Mammary epithelial cell (primary cell): ENCODE measurements at regions not wholly inside any gene's neighbourhood (a gene's known extent, or its start where the extent isn't known, plus 50 kb on each side); places are given as distances from the start of the nearest gene placed in this dataset.

Source experiments
- EZH2 ChIP-seq: IDR thresholded peaks from 2 replicates; pipeline ENCODE4 v1.6.1; 2012; ENCODE audit warnings: low read length, inconsistent platforms, borderline replicate concordance
- TF ChIP-seq, protein P1 (sequence below), 2 donors: IDR thresholded peaks in 1 of 2; conservative IDR thresholded peaks in 1 of 2; 2 replicates each; pipeline ENCODE4 v1.5.1; 2011 to 2012; ENCODE audit warnings: inconsistent platforms in 2 of 2, low read length in 2 of 2, mild to moderate bottlenecking in 2 of 2, control low read depth in 1 of 2, low read depth in 1 of 2; ENCODE audit not compliant: insufficient read depth in 1 of 2; ENCODE audit errors: extremely low read depth in 1 of 2

DNA sequence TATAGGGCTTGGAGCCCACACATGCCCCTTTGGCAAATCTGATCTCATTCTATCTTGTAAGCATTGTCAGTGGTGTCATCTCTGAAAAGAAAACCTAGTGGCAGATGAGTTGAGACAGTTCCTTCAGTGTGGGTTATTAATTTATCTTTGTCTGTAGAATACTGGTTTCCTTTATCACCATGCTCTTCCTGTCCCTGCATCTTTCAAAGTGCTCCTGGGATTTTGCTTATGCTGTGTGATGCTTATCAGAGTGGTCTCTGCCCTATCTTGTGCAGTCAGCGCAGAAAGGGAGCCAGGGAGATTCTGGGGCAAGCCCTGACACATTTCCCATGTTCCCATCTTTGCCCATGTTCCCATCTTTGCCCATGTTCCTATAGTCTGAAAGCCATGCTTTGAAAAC lies 402.9 kb downstream of the RWDD3 start:
- TF ChIP-seq, protein P1, sequence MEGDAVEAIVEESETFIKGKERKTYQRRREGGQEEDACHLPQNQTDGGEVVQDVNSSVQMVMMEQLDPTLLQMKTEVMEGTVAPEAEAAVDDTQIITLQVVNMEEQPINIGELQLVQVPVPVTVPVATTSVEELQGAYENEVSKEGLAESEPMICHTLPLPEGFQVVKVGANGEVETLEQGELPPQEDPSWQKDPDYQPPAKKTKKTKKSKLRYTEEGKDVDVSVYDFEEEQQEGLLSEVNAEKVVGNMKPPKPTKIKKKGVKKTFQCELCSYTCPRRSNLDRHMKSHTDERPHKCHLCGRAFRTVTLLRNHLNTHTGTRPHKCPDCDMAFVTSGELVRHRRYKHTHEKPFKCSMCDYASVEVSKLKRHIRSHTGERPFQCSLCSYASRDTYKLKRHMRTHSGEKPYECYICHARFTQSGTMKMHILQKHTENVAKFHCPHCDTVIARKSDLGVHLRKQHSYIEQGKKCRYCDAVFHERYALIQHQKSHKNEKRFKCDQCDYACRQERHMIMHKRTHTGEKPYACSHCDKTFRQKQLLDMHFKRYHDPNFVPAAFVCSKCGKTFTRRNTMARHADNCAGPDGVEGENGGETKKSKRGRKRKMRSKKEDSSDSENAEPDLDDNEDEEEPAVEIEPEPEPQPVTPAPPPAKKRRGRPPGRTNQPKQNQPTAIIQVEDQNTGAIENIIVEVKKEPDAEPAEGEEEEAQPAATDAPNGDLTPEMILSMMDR (conservative IDR thresholded peaks at IDR 0.05 in 1 of 2, IDR thresholded peaks at IDR 0.05 in 1 of 2; ENCODE audit: extremely low read depth in 1 of 2, insufficient read depth in 1 of 2, low read depth in 1 of 2, low read length in 2 of 2): no peak
- no peak for TF ChIP-seq EZH2
